Psoas muscle (tissue), 7 donors: ENCODE measurements at regions not wholly inside any gene's neighbourhood (a gene's known extent, or its start where the extent isn't known, plus 50 kb on each side); places are given as distances from the start of the nearest gene placed in this dataset.

ENCODE experiments used
- ATAC-seq, 4 donors: fragments of 200-7000 bp; cut with Tn5 transposase; one replicate each; pipeline ENCODE4 v1.9.1; 2020; ENCODE audit warnings: moderate library complexity in 3 of 4, mild to moderate bottlenecking in 2 of 4
- DNase-seq, 2 donors: peaks; one replicate each; pipeline ENCODE4 v3.0.0-alpha.2; 2020
- H3K27ac ChIP-seq: fragments of 200-600 bp; one replicate; pipeline ENCODE4 v1.8.0; 2022
- H3K27me3 ChIP-seq, 3 donors: fragments of 200-600 bp in 1 of 3; one replicate each; pipeline versions ENCODE4 v1.6.1 to v1.8.0; 2013 to 2022; ENCODE audit warnings: low read length in 2 of 3, mild to moderate bottlenecking in 2 of 3, moderate library complexity in 1 of 3; ENCODE audit not compliant: insufficient read depth in 3 of 3
- H3K36me3 ChIP-seq, 2 donors: fragments of 200-600 bp in 1 of 2; one replicate each; pipeline versions ENCODE4 v1.6.1 to v1.8.0; 2013 to 2022; ENCODE audit warnings: low read depth in 1 of 2, mild to moderate bottlenecking in 1 of 2, moderate library complexity in 1 of 2; ENCODE audit not compliant: insufficient read depth in 1 of 2
- H3K4me1 ChIP-seq: fragments of 200-600 bp; one replicate; pipeline ENCODE4 v1.8.0; 2022
- H3K4me3 ChIP-seq: fragments of 200-600 bp; one replicate; pipeline ENCODE4 v1.8.0; 2022; ENCODE audit warnings: mild to moderate bottlenecking
- H3K9me3 ChIP-seq: fragments of 200-600 bp; one replicate; pipeline ENCODE4 v1.8.0; 2022
- WGBS, 3 donors: extraction: QIAGEN DNeasy Blood & Tissue Kit; methylation state at CpG; one replicate each; pipeline versions ENCODE4 v1.1.6 to v1.1.7; 2013; 5-methylcytosine and 5-hydroxymethylcytosine counted together
- intact Hi-C, 2 donors: fragments of 100-400 bp; cut with DNase I; formaldehyde crosslinking; loops; one replicate each; pipeline versions ENCODE4 v1.11.0 to v1.14.2; 2022
- TF ChIP-seq, protein P1 (sequence below): fragments of 200-600 bp; IDR thresholded peaks from one replicate; pipeline ENCODE4 v1.8.0; 2022; ENCODE audit warnings: antibody characterized with exemption
- donor health status: healthy with polysubstance abuse.
- donor health status: DM: no; HTN: no; CAD: no; lungs with moderate emphysema.
- donor health status: Bipolar disorder and iron deficiency.
- donor health status: healthy.
- donor health status: DM: yes; HTN: yes; CAD: no.
- donor health status: DM: no; HTN: no; CAD: no.
- donor health status: DM: yes; HTN: yes; CAD: no.

DNA sequence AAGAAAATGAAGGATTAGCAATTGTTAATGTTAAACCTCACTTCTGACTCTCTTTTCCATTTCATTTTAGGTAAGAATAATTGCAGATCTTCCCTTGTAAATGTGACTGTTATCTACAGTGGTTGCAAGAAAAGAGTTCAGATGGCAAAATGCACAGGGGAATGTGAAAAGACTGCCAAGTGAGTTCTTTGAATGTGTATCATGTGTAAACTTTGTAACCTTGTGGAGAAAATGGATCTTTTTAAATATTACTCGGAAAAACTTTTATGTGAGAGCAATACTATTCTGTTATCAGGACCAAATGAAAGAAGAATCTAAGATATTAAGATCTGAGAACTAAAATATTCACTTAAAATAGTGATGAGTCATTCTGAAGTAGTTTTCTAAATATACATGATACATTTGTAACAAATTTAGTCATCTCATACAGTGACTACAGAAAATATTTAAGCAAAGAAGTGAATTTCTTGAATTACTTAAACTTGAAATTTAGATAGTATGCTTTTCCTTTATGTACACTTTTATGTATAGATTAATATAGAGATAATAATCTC, 122.5 kb upstream of the CNTN1 start:
- Histone ChIP-seq H3K27me3 (no peaks in the 10 kb centered on the region), H3K4me1 (no peaks in the 10 kb centered on the region), H3K36me3 (no peaks in the 10 kb centered on the region), H3K4me3 (no peak overlapping the region), H3K27ac (no peak overlapping the region), H3K9me3 (no peaks in the 10 kb centered on the region)
- DNase-seq (no peak), ATAC-seq (no peak)
- intact Hi-C loops, result no loop called here
- WGBS, 3 donors, result 68 to 74% (median 71%) methylated on average over 1 of the region's 1 CpG
- TF ChIP-seq, protein P1, sequence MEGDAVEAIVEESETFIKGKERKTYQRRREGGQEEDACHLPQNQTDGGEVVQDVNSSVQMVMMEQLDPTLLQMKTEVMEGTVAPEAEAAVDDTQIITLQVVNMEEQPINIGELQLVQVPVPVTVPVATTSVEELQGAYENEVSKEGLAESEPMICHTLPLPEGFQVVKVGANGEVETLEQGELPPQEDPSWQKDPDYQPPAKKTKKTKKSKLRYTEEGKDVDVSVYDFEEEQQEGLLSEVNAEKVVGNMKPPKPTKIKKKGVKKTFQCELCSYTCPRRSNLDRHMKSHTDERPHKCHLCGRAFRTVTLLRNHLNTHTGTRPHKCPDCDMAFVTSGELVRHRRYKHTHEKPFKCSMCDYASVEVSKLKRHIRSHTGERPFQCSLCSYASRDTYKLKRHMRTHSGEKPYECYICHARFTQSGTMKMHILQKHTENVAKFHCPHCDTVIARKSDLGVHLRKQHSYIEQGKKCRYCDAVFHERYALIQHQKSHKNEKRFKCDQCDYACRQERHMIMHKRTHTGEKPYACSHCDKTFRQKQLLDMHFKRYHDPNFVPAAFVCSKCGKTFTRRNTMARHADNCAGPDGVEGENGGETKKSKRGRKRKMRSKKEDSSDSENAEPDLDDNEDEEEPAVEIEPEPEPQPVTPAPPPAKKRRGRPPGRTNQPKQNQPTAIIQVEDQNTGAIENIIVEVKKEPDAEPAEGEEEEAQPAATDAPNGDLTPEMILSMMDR, result no peak

GRCh38 chr12:40573024-40573423, 119.2 kb upstream of the CNTN1 start:
- Histone ChIP-seq H3K4me3 (no peak overlapping the region), H3K4me1 (no peaks in the 10 kb centered on the region), H3K36me3 (no peaks in the 10 kb centered on the region), H3K27me3 (no peaks in the 10 kb centered on the region), H3K9me3 (no peaks in the 10 kb centered on the region), H3K27ac (no peak overlapping the region)
- TF ChIP-seq, protein P1, result no peak
- intact Hi-C loops, result no loop called here
- ATAC-seq (no peak), DNase-seq (no peak)

DNA sequence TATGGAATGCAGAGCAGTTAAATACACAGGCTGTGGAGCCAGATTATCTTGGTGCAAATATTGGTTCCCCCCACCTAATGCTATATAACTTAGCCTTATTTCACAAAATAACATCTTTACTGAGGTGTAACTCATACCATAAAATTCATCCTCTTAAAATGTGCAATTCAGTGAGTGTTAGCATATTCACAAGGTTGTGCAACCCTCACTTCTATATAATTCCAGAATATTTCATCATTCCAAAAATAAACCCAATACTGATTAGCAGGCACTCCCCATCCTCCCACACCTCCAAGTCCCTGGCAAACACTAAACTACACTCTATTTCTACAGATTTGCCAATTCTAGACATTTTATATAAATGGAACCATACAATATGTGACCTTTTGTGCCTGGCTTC, 116.3 kb upstream of the CNTN1 start:
- Histone ChIP-seq H3K36me3 (no peaks in the 10 kb centered on the region), H3K27me3 (no peaks in the 10 kb centered on the region), H3K4me3 (no peak overlapping the region), H3K4me1 (no peaks in the 10 kb centered on the region), H3K27ac (no peak overlapping the region), H3K9me3 (no peaks in the 10 kb centered on the region)
- TF ChIP-seq, protein P1, result no peak
- intact Hi-C loops, result no loop called here
- DNase-seq (no peak), ATAC-seq (no peak)

DNA sequence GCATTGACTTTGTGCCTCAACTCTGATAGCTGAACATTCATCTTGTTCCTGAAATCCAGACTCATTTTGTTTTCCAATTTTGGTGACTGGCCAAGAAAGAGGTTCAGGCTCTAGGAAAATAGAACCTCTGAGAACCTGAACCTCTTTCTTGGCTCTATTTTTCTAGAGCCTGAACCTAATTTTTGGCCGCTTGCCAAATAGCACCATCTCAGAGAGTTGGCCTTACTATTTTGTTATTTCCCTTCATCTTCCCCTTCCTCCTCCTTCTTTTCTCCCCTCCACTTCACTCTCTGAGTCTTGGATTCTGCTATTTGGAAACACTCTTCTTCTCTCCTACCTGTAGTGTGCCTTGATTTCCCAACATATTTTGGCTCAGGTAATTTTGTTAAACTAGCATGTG, 114.4 kb upstream of the CNTN1 start:
- intact Hi-C loops, result no loop called here
- 64 to 71% (median 70%) methylated on average over 1 of the region's 1 CpG for WGBS, 3 donors
- DNase-seq, result no peak
- Histone ChIP-seq H3K36me3 (no peaks in the 10 kb centered on the region), H3K4me3 (no peak overlapping the region), H3K4me1 (no peaks in the 10 kb centered on the region), H3K9me3 (no peaks in the 10 kb centered on the region), H3K27ac (no peak overlapping the region), H3K27me3 (no peaks in the 10 kb centered on the region)
- no peak for ATAC-seq
- TF ChIP-seq, protein P1, result no peak

GRCh38 chr12:40579687-40580086, 112.6 kb upstream of the CNTN1 start:
- DNase-seq (no peak), ATAC-seq (no peak)
- 88 to 90% (median 89%) methylated on average over 1 of the region's 1 CpG for WGBS, 3 donors
- Histone ChIP-seq H3K4me1 (no peaks in the 10 kb centered on the region), H3K9me3 (no peaks in the 10 kb centered on the region), H3K27me3 (no peaks in the 10 kb centered on the region), H3K4me3 (no peak overlapping the region), H3K27ac (no peak overlapping the region), H3K36me3 (no peaks in the 10 kb centered on the region)
- TF ChIP-seq, protein P1, result no peak
- intact Hi-C loops, result no loop called here
